ENCODE measurements at regions not wholly inside any gene's neighbourhood (a gene's known extent, or its start where the extent isn't known, plus 50 kb on each side); places are given as distances from the start of the nearest gene placed in this dataset.

DNA sequence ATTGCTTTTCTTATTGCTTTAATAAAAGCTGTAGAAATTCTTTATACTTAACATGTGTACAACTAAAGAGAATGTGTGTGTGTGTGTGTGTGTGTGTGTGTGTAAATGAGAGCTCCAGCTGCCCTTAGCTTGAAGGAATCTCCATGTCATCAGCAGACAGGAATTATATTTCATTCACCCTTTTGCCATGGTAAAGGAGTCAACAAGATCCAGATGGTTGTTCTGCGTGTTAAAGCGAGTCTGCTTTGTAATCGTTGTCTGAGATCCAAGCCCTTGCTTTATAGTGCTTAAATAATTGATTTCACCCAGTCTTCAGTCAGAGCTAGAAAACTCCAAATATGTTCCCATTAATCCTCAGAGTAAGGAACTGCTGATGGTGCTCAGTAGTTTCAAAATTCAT is 285.5 kb downstream of the PDGFC start:
- Mint-ChIP-seq H3K4me3 (no peak overlapping the region), H3K27me3 (ENCODE audit: insufficient read depth, low read depth, poor library complexity) (peaks cover 3% of the 10 kb centered on the region), H3K27ac (no peak overlapping the region), H3K4me1 (no peaks in the 10 kb centered on the region), H3K36me3 (ENCODE audit: low read depth) (no peaks in the 10 kb centered on the region), H3K9me3 (no peaks in the 10 kb centered on the region; the same call in 2 of the 3 replicates)
- Histone ChIP-seq H3K27ac (ENCODE audit: low read depth) (no peak overlapping the region), H3F3A (replicated peaks; ENCODE audit: low read depth) (no peaks in the 10 kb centered on the region), H3K79me2 (replicated peaks; ENCODE audit: insufficient read depth) (no peaks in the 10 kb centered on the region), H3K4me3 (no peak overlapping the region), H3K27me3 (ENCODE audit: insufficient read depth) (no peaks in the 10 kb centered on the region), H3K36me3 (ENCODE audit: insufficient read depth) (no peaks in the 10 kb centered on the region), H3K4me2 (no peak overlapping the region), H3K9me2 (ENCODE audit: insufficient read depth) (no peaks in the 10 kb centered on the region), H3K4me1 (ENCODE audit: insufficient read depth) (no peaks in the 10 kb centered on the region), H2AFZ (no peak overlapping the region; the same call in 1 of the 2 replicates), H4K20me1 (replicated peaks; ENCODE audit: insufficient read depth) (no peaks in the 10 kb centered on the region)
- TF ChIP-seq, protein P1, sequence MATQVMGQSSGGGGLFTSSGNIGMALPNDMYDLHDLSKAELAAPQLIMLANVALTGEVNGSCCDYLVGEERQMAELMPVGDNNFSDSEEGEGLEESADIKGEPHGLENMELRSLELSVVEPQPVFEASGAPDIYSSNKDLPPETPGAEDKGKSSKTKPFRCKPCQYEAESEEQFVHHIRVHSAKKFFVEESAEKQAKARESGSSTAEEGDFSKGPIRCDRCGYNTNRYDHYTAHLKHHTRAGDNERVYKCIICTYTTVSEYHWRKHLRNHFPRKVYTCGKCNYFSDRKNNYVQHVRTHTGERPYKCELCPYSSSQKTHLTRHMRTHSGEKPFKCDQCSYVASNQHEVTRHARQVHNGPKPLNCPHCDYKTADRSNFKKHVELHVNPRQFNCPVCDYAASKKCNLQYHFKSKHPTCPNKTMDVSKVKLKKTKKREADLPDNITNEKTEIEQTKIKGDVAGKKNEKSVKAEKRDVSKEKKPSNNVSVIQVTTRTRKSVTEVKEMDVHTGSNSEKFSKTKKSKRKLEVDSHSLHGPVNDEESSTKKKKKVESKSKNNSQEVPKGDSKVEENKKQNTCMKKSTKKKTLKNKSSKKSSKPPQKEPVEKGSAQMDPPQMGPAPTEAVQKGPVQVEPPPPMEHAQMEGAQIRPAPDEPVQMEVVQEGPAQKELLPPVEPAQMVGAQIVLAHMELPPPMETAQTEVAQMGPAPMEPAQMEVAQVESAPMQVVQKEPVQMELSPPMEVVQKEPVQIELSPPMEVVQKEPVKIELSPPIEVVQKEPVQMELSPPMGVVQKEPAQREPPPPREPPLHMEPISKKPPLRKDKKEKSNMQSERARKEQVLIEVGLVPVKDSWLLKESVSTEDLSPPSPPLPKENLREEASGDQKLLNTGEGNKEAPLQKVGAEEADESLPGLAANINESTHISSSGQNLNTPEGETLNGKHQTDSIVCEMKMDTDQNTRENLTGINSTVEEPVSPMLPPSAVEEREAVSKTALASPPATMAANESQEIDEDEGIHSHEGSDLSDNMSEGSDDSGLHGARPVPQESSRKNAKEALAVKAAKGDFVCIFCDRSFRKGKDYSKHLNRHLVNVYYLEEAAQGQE (IDR thresholded peaks at IDR 0.05; ENCODE audit: unreplicated experiment) = no peak
- no peak for TF ChIP-seq JUNB (IDR thresholded peaks at IDR 0.05; ENCODE audit: unreplicated experiment)
- ATAC-seq (no peak), DNase-seq (ENCODE audit: low spot score) (no peak)

DNA sequence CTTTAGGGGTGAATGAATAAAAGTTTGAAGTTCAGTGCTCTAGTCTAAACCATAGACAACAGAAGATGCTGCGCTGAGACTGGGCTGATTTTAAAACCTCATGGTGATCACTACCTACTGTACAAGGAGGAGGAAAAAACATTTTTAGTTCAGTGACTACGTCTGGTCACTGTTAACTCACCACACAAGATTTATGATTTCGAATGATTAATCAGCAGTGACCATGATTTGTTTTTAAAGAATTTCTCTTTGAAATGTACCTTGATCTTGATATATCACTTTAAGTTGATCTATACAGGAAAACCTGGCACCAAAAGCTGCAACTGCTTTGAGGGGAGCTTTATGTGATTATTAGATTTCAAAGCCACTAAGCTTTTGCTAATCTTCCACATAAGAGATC is 286.3 kb downstream of the PDGFC start:
- H3K27me3 ChIP-seq (ENCODE audit: insufficient read depth) = no peaks in the 10 kb centered on the region
- H3F3A ChIP-seq (replicated peaks; ENCODE audit: low read depth) = no peaks in the 10 kb centered on the region
- no peak overlapping the region for H3K4me3 ChIP-seq
- Mint-ChIP-seq H3K27ac (no peak overlapping the region), H3K9me3 (no peaks in the 10 kb centered on the region; the same call in 2 of the 3 replicates), H3K4me1 (no peaks in the 10 kb centered on the region), H3K4me3 (no peak overlapping the region), H3K27me3 (ENCODE audit: insufficient read depth, low read depth, poor library complexity) (peaks cover 3% of the 10 kb centered on the region), H3K36me3 (ENCODE audit: low read depth) (no peaks in the 10 kb centered on the region)
- no peak overlapping the region for H3K4me2 ChIP-seq
- H3K79me2 ChIP-seq (replicated peaks; ENCODE audit: insufficient read depth) = no peaks in the 10 kb centered on the region
- H4K20me1 ChIP-seq (replicated peaks; ENCODE audit: insufficient read depth) = no peaks in the 10 kb centered on the region
- H3K4me1 ChIP-seq (ENCODE audit: insufficient read depth) = no peaks in the 10 kb centered on the region
- ATAC-seq (no peak), DNase-seq (ENCODE audit: low spot score) (no peak)
- no peak overlapping the region; the same call in 1 of the 2 replicates for H2AFZ ChIP-seq
- H3K9me2 ChIP-seq (ENCODE audit: insufficient read depth) = no peaks in the 10 kb centered on the region
- TF ChIP-seq EZH2phosphoT487 (IDR thresholded peaks at IDR 0.05; ENCODE audit: unreplicated experiment) (no peak), EZH2 (IDR thresholded peaks at IDR 0.05; ENCODE audit: low read depth, unreplicated experiment) (no peak), POLR2AphosphoS5 (IDR thresholded peaks at IDR 0.05; ENCODE audit: low read depth) (no peak), ZNF331 (CRISPR knock-in tag; IDR thresholded peaks at IDR 0.05; ENCODE audit: low read depth) (no peak)
- TF ChIP-seq, protein P2, sequence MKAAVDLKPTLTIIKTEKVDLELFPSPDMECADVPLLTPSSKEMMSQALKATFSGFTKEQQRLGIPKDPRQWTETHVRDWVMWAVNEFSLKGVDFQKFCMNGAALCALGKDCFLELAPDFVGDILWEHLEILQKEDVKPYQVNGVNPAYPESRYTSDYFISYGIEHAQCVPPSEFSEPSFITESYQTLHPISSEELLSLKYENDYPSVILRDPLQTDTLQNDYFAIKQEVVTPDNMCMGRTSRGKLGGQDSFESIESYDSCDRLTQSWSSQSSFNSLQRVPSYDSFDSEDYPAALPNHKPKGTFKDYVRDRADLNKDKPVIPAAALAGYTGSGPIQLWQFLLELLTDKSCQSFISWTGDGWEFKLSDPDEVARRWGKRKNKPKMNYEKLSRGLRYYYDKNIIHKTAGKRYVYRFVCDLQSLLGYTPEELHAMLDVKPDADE (IDR thresholded peaks at IDR 0.05) = no peak
- TF ChIP-seq, protein P3, sequence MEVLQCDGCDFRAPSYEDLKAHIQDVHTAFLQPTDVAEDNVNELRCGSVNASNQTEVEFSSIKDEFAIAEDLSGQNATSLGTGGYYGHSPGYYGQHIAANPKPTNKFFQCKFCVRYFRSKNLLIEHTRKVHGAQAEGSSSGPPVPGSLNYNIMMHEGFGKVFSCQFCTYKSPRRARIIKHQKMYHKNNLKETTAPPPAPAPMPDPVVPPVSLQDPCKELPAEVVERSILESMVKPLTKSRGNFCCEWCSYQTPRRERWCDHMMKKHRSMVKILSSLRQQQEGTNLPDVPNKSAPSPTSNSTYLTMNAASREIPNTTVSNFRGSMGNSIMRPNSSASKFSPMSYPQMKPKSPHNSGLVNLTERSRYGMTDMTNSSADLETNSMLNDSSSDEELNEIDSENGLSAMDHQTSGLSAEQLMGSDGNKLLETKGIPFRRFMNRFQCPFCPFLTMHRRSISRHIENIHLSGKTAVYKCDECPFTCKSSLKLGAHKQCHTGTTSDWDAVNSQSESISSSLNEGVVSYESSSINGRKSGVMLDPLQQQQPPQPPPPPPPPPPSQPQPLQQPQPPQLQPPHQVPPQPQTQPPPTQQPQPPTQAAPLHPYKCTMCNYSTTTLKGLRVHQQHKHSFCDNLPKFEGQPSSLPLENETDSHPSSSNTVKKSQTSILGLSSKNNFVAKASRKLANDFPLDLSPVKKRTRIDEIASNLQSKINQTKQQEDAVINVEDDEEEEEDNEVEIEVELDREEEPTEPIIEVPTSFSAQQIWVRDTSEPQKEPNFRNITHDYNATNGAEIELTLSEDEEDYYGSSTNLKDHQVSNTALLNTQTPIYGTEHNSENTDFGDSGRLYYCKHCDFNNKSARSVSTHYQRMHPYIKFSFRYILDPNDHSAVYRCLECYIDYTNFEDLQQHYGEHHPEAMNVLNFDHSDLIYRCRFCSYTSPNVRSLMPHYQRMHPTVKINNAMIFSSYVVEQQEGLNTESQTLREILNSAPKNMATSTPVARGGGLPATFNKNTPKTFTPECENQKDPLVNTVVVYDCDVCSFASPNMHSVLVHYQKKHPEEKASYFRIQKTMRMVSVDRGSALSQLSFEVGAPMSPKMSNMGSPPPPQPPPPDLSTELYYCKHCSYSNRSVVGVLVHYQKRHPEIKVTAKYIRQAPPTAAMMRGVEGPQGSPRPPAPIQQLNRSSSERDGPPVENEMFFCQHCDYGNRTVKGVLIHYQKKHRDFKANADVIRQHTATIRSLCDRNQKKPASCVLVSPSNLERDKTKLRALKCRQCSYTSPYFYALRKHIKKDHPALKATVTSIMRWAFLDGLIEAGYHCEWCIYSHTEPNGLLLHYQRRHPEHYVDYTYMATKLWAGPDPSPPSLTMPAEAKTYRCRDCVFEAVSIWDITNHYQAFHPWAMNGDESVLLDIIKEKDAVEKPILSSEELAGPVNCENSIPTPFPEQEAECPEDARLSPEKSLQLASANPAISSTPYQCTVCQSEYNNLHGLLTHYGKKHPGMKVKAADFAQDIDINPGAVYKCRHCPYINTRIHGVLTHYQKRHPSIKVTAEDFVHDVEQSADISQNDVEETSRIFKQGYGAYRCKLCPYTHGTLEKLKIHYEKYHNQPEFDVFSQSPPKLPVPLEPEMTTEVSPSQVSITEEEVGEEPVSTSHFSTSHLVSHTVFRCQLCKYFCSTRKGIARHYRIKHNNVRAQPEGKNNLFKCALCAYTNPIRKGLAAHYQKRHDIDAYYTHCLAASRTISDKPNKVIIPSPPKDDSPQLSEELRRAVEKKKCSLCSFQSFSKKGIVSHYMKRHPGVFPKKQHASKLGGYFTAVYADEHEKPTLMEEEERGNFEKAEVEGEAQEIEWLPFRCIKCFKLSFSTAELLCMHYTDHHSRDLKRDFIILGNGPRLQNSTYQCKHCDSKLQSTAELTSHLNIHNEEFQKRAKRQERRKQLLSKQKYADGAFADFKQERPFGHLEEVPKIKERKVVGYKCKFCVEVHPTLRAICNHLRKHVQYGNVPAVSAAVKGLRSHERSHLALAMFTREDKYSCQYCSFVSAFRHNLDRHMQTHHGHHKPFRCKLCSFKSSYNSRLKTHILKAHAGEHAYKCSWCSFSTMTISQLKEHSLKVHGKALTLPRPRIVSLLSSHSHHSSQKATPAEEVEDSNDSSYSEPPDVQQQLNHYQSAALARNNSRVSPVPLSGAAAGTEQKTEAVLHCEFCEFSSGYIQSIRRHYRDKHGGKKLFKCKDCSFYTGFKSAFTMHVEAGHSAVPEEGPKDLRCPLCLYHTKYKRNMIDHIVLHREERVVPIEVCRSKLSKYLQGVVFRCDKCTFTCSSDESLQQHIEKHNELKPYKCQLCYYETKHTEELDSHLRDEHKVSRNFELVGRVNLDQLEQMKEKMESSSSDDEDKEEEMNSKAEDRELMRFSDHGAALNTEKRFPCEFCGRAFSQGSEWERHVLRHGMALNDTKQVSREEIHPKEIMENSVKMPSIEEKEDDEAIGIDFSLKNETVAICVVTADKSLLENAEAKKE (CRISPR knock-in tag; IDR thresholded peaks at IDR 0.05) = no peak
- H3K36me3 ChIP-seq (ENCODE audit: insufficient read depth) = no peaks in the 10 kb centered on the region
- H3K27ac ChIP-seq (ENCODE audit: low read depth) = no peak overlapping the region

All from GM23338 (cell line).